ENCODE measurements at regions not wholly inside any gene's neighbourhood (a gene's known extent, or its start where the extent isn't known, plus 50 kb on each side); places are given as distances from the start of the nearest gene placed in this dataset.
A peak's percentile ranks its signal among the peaks of the same experiment; 100 is the strongest.

GRCh38 chr12:92520511-92520910 lies 182.3 kb upstream of the PLEKHG7 start:
- Histone ChIP-seq H3K9me3 (ENCODE audit: control insufficient read depth, low read length) (no peaks in the 10 kb centered on the region), H3K4me3 (ENCODE audit: insufficient read depth, low read depth, low read length, poor library complexity, severe bottlenecking) (no peak overlapping the region), H3K4me1 (ENCODE audit: control insufficient read depth, insufficient read depth, low read length, poor library complexity, severe bottlenecking) (no peaks in the 10 kb centered on the region), H3K27ac (ENCODE audit: insufficient read depth, low read length, poor library complexity, severe bottlenecking) (no peak overlapping the region), H3K27me3 (replicated peaks; ENCODE audit: control insufficient read depth, insufficient read depth, low read length, poor library complexity, severe bottlenecking) (no peaks in the 10 kb centered on the region), H3K36me3 (ENCODE audit: control insufficient read depth, insufficient read depth, low read length) (no peaks in the 10 kb centered on the region)
- DNase-seq, result no peak

DNA sequence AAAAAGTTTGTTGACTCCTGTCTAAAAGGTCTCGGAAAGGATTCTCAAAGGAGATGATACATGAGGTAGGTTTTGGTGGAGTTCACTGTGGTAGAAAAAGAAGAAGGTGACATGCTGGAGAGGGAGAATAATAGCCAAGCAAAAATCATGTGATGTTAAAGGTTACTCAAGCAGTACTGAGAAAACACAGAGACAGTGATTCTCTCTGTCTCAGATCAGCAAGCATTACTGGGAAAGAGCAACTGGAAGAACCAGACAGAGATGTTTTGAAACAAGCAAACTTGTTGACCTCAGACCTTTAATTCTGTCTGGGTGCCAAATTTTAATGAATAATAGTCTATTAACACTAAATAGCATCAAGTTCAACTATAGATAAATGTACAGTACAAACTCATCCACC lies 183.5 kb upstream of the PLEKHG7 start:
- H3K27me3 ChIP-seq (replicated peaks; ENCODE audit: control insufficient read depth, insufficient read depth, low read length, poor library complexity, severe bottlenecking), result no peaks in the 10 kb centered on the region
- no peak for DNase-seq
- H3K4me1 ChIP-seq (ENCODE audit: control insufficient read depth, insufficient read depth, low read length, poor library complexity, severe bottlenecking), result no peaks in the 10 kb centered on the region
- no peaks in the 10 kb centered on the region for H3K9me3 ChIP-seq (ENCODE audit: control insufficient read depth, low read length)
- H3K36me3 ChIP-seq (ENCODE audit: control insufficient read depth, insufficient read depth, low read length), result no peaks in the 10 kb centered on the region
- no peak overlapping the region for H3K4me3 ChIP-seq (ENCODE audit: insufficient read depth, low read depth, low read length, poor library complexity, severe bottlenecking)
- no peak overlapping the region for H3K27ac ChIP-seq (ENCODE audit: insufficient read depth, low read length, poor library complexity, severe bottlenecking)

DNA sequence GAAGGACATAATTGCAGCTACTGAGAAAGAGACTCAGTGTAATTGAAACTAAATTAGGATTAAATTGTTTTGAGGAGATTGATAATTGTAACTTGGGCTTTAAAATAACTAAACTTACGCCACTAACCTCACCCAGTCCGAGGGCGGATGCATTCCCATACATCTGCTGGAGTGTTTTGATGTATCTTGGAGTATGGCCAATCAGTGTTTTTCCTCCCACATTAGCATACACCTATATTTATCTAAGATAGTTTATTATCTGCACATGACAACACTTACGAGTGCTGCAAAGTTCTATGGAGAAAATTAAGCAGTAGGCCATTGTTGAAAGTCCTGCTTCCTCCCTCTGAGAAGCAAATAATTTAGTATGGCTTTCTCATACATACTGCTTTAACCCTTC lies 184.7 kb upstream of the PLEKHG7 start:
- Histone ChIP-seq H3K4me1 (ENCODE audit: control insufficient read depth, insufficient read depth, low read length, poor library complexity, severe bottlenecking) (no peaks in the 10 kb centered on the region), H3K27me3 (replicated peaks; ENCODE audit: control insufficient read depth, insufficient read depth, low read length, poor library complexity, severe bottlenecking) (no peaks in the 10 kb centered on the region), H3K4me3 (ENCODE audit: insufficient read depth, low read depth, low read length, poor library complexity, severe bottlenecking) (no peak overlapping the region), H3K27ac (ENCODE audit: insufficient read depth, low read length, poor library complexity, severe bottlenecking) (no peak overlapping the region), H3K36me3 (ENCODE audit: control insufficient read depth, insufficient read depth, low read length) (no peaks in the 10 kb centered on the region), H3K9me3 (ENCODE audit: control insufficient read depth, low read length) (no peaks in the 10 kb centered on the region)
- no peak for DNase-seq

DNA sequence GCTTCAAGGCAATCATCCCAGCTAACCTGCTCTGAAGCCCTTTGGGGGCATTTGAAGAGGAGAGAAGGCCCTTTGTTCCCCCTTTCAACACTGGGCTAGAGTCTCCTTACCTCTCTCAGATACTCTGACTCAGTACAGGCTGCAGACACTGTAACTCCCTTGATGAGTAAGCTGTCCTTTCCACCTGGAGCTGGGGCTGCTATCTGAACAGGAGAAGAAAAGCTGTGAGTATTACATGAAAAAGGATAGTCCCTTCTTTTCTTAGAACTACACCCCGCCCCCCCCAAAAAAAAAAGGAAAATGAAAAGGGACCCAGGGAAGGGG lies 186.6 kb upstream of the PLEKHG7 start:
- H3K27ac ChIP-seq (ENCODE audit: insufficient read depth, low read length, poor library complexity, severe bottlenecking), result no peak overlapping the region
- H3K4me3 ChIP-seq (ENCODE audit: insufficient read depth, low read depth, low read length, poor library complexity, severe bottlenecking), result no peak overlapping the region
- no peaks in the 10 kb centered on the region for H3K27me3 ChIP-seq (replicated peaks; ENCODE audit: control insufficient read depth, insufficient read depth, low read length, poor library complexity, severe bottlenecking)
- no peaks in the 10 kb centered on the region for H3K4me1 ChIP-seq (ENCODE audit: control insufficient read depth, insufficient read depth, low read length, poor library complexity, severe bottlenecking)
- DNase-seq, result no peak
- H3K9me3 ChIP-seq (ENCODE audit: control insufficient read depth, low read length), result no peaks in the 10 kb centered on the region
- H3K36me3 ChIP-seq (ENCODE audit: control insufficient read depth, insufficient read depth, low read length), result no peaks in the 10 kb centered on the region

DNA sequence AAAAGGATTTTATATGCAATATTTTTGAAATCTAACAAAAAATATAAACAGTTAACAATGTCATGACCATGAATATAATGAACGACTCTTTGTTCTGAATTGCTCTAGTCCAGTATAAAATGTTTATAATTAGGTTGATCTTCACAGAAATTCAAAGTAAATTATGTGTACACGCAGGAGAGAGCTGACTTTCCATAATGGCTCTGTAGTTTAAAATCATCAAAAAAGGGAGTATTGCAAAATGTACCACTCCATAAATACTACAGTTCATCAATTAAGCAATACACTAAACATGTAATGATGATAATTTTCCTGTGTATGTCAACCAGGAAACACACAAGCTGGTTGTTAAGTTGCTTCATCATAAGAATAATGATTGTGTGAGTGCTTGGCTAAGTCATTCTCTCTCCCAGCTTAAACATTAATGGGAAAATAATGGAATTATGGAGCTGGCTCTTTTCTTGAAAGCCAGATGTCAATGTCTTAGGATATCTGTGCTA lies 189.5 kb upstream of the PLEKHG7 start:
- no peak overlapping the region for H3K27ac ChIP-seq (ENCODE audit: insufficient read depth, low read length, poor library complexity, severe bottlenecking)
- H3K36me3 ChIP-seq (ENCODE audit: control insufficient read depth, insufficient read depth, low read length), result no peaks in the 10 kb centered on the region
- H3K27me3 ChIP-seq (replicated peaks; ENCODE audit: control insufficient read depth, insufficient read depth, low read length, poor library complexity, severe bottlenecking), result no peaks in the 10 kb centered on the region
- no peak overlapping the region for H3K4me3 ChIP-seq (ENCODE audit: insufficient read depth, low read depth, low read length, poor library complexity, severe bottlenecking)
- DNase-seq, result no peak
- no peaks in the 10 kb centered on the region for H3K4me1 ChIP-seq (ENCODE audit: control insufficient read depth, insufficient read depth, low read length, poor library complexity, severe bottlenecking)
- H3K9me3 ChIP-seq (ENCODE audit: control insufficient read depth, low read length), result no peaks in the 10 kb centered on the region

GRCh38 chr12:92511786-92512185 lies 191.0 kb upstream of the PLEKHG7 start:
- DNase-seq, result no peak
- Histone ChIP-seq H3K4me1 (ENCODE audit: control insufficient read depth, insufficient read depth, low read length, poor library complexity, severe bottlenecking) (no peaks in the 10 kb centered on the region), H3K9me3 (ENCODE audit: control insufficient read depth, low read length) (no peaks in the 10 kb centered on the region), H3K36me3 (ENCODE audit: control insufficient read depth, insufficient read depth, low read length) (no peaks in the 10 kb centered on the region), H3K27ac (ENCODE audit: insufficient read depth, low read length, poor library complexity, severe bottlenecking) (no peak overlapping the region), H3K27me3 (replicated peaks; ENCODE audit: control insufficient read depth, insufficient read depth, low read length, poor library complexity, severe bottlenecking) (no peaks in the 10 kb centered on the region), H3K4me3 (ENCODE audit: insufficient read depth, low read depth, low read length, poor library complexity, severe bottlenecking) (no peak overlapping the region)

DNA sequence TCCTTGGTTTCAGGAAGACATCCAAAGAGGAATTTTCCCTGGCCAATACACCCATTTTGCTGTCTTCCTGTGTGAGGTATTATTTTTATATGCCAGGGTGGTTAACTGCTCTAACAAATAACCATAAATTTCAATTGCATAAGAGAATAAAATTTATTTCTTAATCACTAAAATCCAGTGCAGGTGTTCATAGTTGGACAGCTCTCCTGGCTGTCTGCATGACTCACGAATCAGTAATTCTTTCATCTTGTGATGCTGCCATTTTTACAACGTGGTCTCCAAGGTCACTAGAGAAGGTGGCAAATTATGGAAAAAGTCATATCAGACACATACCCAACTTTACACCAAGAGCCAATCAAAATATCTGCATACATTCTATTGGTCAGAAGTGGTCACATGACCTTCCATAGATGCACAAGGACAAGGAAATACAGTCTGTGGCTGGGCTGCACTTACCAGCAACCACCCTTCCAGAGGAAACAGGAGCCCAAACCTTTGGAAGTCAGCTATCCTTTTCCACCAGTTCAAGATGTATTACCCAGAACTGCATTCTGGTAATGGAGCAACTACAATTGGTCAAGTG lies 193.5 kb upstream of the PLEKHG7 start:
- no peak overlapping the region for H3K27ac ChIP-seq (ENCODE audit: insufficient read depth, low read length, poor library complexity, severe bottlenecking)
- H3K4me1 ChIP-seq (ENCODE audit: control insufficient read depth, insufficient read depth, low read length, poor library complexity, severe bottlenecking), result no peaks in the 10 kb centered on the region
- no peaks in the 10 kb centered on the region for H3K36me3 ChIP-seq (ENCODE audit: control insufficient read depth, insufficient read depth, low read length)
- DNase-seq, result no peak
- no peaks in the 10 kb centered on the region for H3K9me3 ChIP-seq (ENCODE audit: control insufficient read depth, low read length)
- H3K4me3 ChIP-seq (ENCODE audit: insufficient read depth, low read depth, low read length, poor library complexity, severe bottlenecking), result no peak overlapping the region
- no peaks in the 10 kb centered on the region for H3K27me3 ChIP-seq (replicated peaks; ENCODE audit: control insufficient read depth, insufficient read depth, low read length, poor library complexity, severe bottlenecking)

- no peak for DNase-seq
- Histone ChIP-seq H3K27ac (ENCODE audit: insufficient read depth, low read length, poor library complexity, severe bottlenecking) (no peak overlapping the region), H3K9me3 (ENCODE audit: control insufficient read depth, low read length) (no peaks in the 10 kb centered on the region), H3K36me3 (ENCODE audit: control insufficient read depth, insufficient read depth, low read length) (no peaks in the 10 kb centered on the region), H3K27me3 (replicated peaks; ENCODE audit: control insufficient read depth, insufficient read depth, low read length, poor library complexity, severe bottlenecking) (no peaks in the 10 kb centered on the region), H3K4me1 (ENCODE audit: control insufficient read depth, insufficient read depth, low read length, poor library complexity, severe bottlenecking) (no peaks in the 10 kb centered on the region), H3K4me3 (ENCODE audit: insufficient read depth, low read depth, low read length, poor library complexity, severe bottlenecking) (no peak overlapping the region)
These were observed 195.9 kb upstream of the PLEKHG7 start for GRCh38 chr12:92506891-92507290.

GRCh38 chr12:92506460-92506859 lies 196.3 kb upstream of the PLEKHG7 start:
- Histone ChIP-seq H3K4me1 (ENCODE audit: control insufficient read depth, insufficient read depth, low read length, poor library complexity, severe bottlenecking) (no peaks in the 10 kb centered on the region), H3K4me3 (ENCODE audit: insufficient read depth, low read depth, low read length, poor library complexity, severe bottlenecking) (no peak overlapping the region), H3K36me3 (ENCODE audit: control insufficient read depth, insufficient read depth, low read length) (no peaks in the 10 kb centered on the region), H3K9me3 (ENCODE audit: control insufficient read depth, low read length) (no peaks in the 10 kb centered on the region), H3K27me3 (replicated peaks; ENCODE audit: control insufficient read depth, insufficient read depth, low read length, poor library complexity, severe bottlenecking) (no peaks in the 10 kb centered on the region), H3K27ac (ENCODE audit: insufficient read depth, low read length, poor library complexity, severe bottlenecking) (no peak overlapping the region)
- no peak for DNase-seq

- no peaks in the 10 kb centered on the region for H3K9me3 ChIP-seq (ENCODE audit: control insufficient read depth, low read length)
- no peaks in the 10 kb centered on the region for H3K36me3 ChIP-seq (ENCODE audit: control insufficient read depth, insufficient read depth, low read length)
- peak overlapping the region; percentile 33 for H3K4me3 ChIP-seq (ENCODE audit: insufficient read depth, low read depth, low read length, poor library complexity, severe bottlenecking)
- H3K4me1 ChIP-seq (ENCODE audit: control insufficient read depth, insufficient read depth, low read length, poor library complexity, severe bottlenecking), result no peaks in the 10 kb centered on the region
- peak in 1 of 3 donors; percentile 3 for DNase-seq
- no peaks in the 10 kb centered on the region for H3K27me3 ChIP-seq (replicated peaks; ENCODE audit: control insufficient read depth, insufficient read depth, low read length, poor library complexity, severe bottlenecking)
- H3K27ac ChIP-seq (ENCODE audit: insufficient read depth, low read length, poor library complexity, severe bottlenecking), result peak overlapping the region; percentile 54
These were observed 197.2 kb upstream of the PLEKHG7 start for GRCh38 chr12:92505254-92506231.

Measured in effector memory CD4-positive, alpha-beta T cell (primary cell).